HEK293 (cell line): ENCODE measurements at regions not wholly inside any gene's neighbourhood (a gene's known extent, or its start where the extent isn't known, plus 50 kb on each side); places are given as distances from the start of the nearest gene placed in this dataset.

Experiments used
- TCF7L2 ChIP-seq: IDR thresholded peaks from 2 replicates; pipeline ENCODE4 v1.6.1; 2011; ENCODE audit warnings: low read depth, mild to moderate bottlenecking, inconsistent platforms, low read length, moderate library complexity, borderline replicate concordance
- TF ChIP-seq, protein P1 (sequence below): fragments of 450-650 bp; formaldehyde crosslinking; IDR thresholded peaks from 2 replicates; pipeline ENCODE4 v1.5.1; 2016; ENCODE audit warnings: missing biosample characterization, missing genetic modification characterization, low read depth
- TF ChIP-seq, protein P2 (sequence below): fragments of 450-650 bp; formaldehyde crosslinking; IDR thresholded peaks from 2 replicates; pipeline ENCODE4 v1.5.1; 2016; ENCODE audit warnings: missing biosample characterization, missing genetic modification characterization

DNA sequence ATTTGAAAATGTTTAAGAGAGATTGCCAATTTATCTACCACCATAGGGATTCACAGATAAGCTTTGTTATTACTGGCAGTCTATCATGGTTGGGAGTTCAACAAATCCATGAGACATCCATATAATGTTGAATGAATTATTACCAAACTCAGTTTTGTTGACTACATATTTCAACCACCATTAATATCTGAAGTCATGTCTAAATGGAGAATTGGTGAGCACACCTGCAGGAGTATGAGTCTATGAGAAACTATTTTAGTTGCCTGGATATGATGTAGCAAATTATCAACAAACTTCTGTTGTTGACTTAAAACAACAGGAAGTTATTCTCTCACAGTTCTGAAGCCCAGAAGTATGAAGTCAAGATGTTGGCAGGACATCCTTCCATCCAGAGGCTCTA, 126.8 kb upstream of the FBXL7 start:
- TF ChIP-seq, protein P1, sequence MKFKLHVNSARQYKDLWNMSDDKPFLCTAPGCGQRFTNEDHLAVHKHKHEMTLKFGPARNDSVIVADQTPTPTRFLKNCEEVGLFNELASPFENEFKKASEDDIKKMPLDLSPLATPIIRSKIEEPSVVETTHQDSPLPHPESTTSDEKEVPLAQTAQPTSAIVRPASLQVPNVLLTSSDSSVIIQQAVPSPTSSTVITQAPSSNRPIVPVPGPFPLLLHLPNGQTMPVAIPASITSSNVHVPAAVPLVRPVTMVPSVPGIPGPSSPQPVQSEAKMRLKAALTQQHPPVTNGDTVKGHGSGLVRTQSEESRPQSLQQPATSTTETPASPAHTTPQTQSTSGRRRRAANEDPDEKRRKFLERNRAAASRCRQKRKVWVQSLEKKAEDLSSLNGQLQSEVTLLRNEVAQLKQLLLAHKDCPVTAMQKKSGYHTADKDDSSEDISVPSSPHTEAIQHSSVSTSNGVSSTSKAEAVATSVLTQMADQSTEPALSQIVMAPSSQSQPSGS = no peak
- TF ChIP-seq TCF7L2 = no peak
- TF ChIP-seq, protein P2, sequence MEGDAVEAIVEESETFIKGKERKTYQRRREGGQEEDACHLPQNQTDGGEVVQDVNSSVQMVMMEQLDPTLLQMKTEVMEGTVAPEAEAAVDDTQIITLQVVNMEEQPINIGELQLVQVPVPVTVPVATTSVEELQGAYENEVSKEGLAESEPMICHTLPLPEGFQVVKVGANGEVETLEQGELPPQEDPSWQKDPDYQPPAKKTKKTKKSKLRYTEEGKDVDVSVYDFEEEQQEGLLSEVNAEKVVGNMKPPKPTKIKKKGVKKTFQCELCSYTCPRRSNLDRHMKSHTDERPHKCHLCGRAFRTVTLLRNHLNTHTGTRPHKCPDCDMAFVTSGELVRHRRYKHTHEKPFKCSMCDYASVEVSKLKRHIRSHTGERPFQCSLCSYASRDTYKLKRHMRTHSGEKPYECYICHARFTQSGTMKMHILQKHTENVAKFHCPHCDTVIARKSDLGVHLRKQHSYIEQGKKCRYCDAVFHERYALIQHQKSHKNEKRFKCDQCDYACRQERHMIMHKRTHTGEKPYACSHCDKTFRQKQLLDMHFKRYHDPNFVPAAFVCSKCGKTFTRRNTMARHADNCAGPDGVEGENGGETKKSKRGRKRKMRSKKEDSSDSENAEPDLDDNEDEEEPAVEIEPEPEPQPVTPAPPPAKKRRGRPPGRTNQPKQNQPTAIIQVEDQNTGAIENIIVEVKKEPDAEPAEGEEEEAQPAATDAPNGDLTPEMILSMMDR (tag by site-specific recombination) = no peak
